ENCODE measurements at regions not wholly inside any gene's neighbourhood (a gene's known extent, or its start where the extent isn't known, plus 50 kb on each side); places are given as distances from the start of the nearest gene placed in this dataset.

DNA sequence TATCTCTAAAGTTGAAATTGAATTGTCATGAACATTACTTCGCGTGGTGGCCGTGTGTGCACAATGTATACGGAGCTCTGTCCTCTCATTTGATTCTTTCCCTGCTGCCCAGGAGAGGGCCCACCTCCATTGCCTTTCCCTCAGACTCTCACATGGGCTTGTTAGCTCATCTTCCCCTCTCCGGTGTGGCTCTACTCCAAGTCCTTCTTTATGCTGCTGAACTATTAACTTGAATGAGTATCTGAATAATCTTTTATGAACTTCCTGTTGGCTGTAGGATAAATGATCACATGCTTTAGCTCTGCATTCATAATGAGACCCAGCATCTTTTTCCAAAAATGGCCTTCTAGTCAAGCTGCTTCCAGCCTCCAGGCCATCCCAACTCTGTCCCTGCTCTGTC is 68.8 kb upstream of the CLNK start:
- Histone ChIP-seq H3K4me3 (no peak overlapping the region), H3K27ac (no peak overlapping the region), H3K27me3 (no peaks in the 10 kb centered on the region), H3K4me1 (no peaks in the 10 kb centered on the region), H3K36me3 (no peaks in the 10 kb centered on the region), H3K9me3 (no peaks in the 10 kb centered on the region)
- no peak for TF ChIP-seq POLR2A (IDR thresholded peaks at IDR 0.05)
- no peak for TF ChIP-seq POLR2AphosphoS5 (IDR thresholded peaks at IDR 0.05; ENCODE audit: insufficient read depth in 1 of 2, low read depth in 1 of 2)
- TF ChIP-seq, protein P1, sequence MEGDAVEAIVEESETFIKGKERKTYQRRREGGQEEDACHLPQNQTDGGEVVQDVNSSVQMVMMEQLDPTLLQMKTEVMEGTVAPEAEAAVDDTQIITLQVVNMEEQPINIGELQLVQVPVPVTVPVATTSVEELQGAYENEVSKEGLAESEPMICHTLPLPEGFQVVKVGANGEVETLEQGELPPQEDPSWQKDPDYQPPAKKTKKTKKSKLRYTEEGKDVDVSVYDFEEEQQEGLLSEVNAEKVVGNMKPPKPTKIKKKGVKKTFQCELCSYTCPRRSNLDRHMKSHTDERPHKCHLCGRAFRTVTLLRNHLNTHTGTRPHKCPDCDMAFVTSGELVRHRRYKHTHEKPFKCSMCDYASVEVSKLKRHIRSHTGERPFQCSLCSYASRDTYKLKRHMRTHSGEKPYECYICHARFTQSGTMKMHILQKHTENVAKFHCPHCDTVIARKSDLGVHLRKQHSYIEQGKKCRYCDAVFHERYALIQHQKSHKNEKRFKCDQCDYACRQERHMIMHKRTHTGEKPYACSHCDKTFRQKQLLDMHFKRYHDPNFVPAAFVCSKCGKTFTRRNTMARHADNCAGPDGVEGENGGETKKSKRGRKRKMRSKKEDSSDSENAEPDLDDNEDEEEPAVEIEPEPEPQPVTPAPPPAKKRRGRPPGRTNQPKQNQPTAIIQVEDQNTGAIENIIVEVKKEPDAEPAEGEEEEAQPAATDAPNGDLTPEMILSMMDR (IDR thresholded peaks at IDR 0.05), result no peak
- no peak for DNase-seq (ENCODE audit: extremely low spot score in 2 of 2)
- intact Hi-C loops (cut with DNase I), result no loop called here

DNA sequence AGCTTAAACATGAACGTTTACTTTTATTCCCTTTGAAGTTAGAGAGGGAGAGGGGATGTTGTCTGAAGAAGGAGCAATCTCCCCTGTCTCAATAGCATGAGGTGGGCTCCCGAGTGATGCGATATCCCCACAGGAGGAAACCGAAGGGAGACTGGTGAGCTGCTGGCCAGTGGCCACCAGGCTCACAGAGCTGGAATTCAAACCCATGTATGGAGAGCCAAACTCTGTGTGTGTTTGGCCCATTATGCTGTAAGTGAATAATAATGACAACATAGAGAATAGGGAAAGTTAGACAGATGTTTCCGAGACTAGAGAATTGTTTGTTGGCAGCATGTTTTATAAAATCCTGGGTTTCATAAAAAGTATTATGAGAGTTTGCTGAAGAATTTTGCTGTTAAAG is 66.1 kb upstream of the CLNK start:
- intact Hi-C loops (cut with DNase I), result no loop called here
- DNase-seq (ENCODE audit: extremely low spot score in 2 of 2), result no peak
- no peaks in the 10 kb centered on the region for H3K9me3 ChIP-seq
- H3K27ac ChIP-seq, result no peak overlapping the region
- no peaks in the 10 kb centered on the region for H3K36me3 ChIP-seq
- no peak overlapping the region for H3K4me3 ChIP-seq
- H3K4me1 ChIP-seq, result no peaks in the 10 kb centered on the region
- TF ChIP-seq POLR2A (IDR thresholded peaks at IDR 0.05) (no peak), POLR2AphosphoS5 (IDR thresholded peaks at IDR 0.05; ENCODE audit: insufficient read depth in 1 of 2, low read depth in 1 of 2) (no peak)
- TF ChIP-seq, protein P1 (IDR thresholded peaks at IDR 0.05), result no peak
- no peaks in the 10 kb centered on the region for H3K27me3 ChIP-seq

GRCh38 chr4:10747186-10747585 is 62.6 kb upstream of the CLNK start:
- DNase-seq (ENCODE audit: extremely low spot score in 2 of 2), result no peak
- Histone ChIP-seq H3K9me3 (no peaks in the 10 kb centered on the region), H3K4me3 (no peak overlapping the region), H3K4me1 (no peaks in the 10 kb centered on the region), H3K36me3 (no peaks in the 10 kb centered on the region), H3K27ac (no peak overlapping the region), H3K27me3 (no peaks in the 10 kb centered on the region)
- intact Hi-C loops (cut with DNase I), result no loop called here
- TF ChIP-seq, protein P1 (IDR thresholded peaks at IDR 0.05), result no peak
- no peak for TF ChIP-seq POLR2A (IDR thresholded peaks at IDR 0.05)
- no peak for TF ChIP-seq POLR2AphosphoS5 (IDR thresholded peaks at IDR 0.05; ENCODE audit: insufficient read depth in 1 of 2, low read depth in 1 of 2)

- no peak overlapping the region for H3K4me3 ChIP-seq
- H3K36me3 ChIP-seq, result no peaks in the 10 kb centered on the region
- H3K9me3 ChIP-seq, result no peaks in the 10 kb centered on the region
- intact Hi-C loops (cut with DNase I), result no loop called here
- no peaks in the 10 kb centered on the region for H3K4me1 ChIP-seq
- DNase-seq (ENCODE audit: extremely low spot score in 2 of 2), result no peak
- TF ChIP-seq, protein P1 (IDR thresholded peaks at IDR 0.05), result no peak
- no peak for TF ChIP-seq POLR2AphosphoS5 (IDR thresholded peaks at IDR 0.05; ENCODE audit: insufficient read depth in 1 of 2, low read depth in 1 of 2)
- TF ChIP-seq POLR2A (IDR thresholded peaks at IDR 0.05), result no peak
- H3K27me3 ChIP-seq, result no peaks in the 10 kb centered on the region
- no peak overlapping the region for H3K27ac ChIP-seq
Measured at GRCh38 chr4:10746371-10747171, 62.0 kb upstream of the CLNK start.

DNA sequence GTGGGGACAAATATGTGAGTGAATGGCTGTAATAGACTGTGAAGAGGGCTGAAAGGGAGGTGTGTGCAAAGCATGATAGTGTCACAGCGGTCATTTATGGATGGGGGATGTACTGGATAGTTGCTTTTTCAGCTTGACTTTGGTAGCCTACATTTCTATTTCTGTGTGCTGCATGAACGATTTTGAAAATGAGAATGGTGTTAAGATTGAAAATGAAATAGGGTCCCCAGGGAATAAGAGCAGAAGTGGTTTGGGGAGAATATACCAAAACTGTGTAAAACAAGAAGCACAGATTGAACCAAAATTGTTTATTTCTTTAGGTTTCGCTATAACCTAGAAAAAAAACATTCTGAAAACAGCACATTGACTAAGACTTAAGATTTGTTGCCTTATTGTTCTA is 58.8 kb upstream of the CLNK start:
- no peak overlapping the region for H3K4me3 ChIP-seq
- DNase-seq (ENCODE audit: extremely low spot score in 2 of 2), result no peak
- no peaks in the 10 kb centered on the region for H3K4me1 ChIP-seq
- no peaks in the 10 kb centered on the region for H3K36me3 ChIP-seq
- no peaks in the 10 kb centered on the region for H3K27me3 ChIP-seq
- intact Hi-C loops (cut with DNase I), result no loop called here
- no peak overlapping the region for H3K27ac ChIP-seq
- no peaks in the 10 kb centered on the region for H3K9me3 ChIP-seq
- TF ChIP-seq, protein P1 (IDR thresholded peaks at IDR 0.05), result no peak
- no peak for TF ChIP-seq POLR2A (IDR thresholded peaks at IDR 0.05)
- no peak for TF ChIP-seq POLR2AphosphoS5 (IDR thresholded peaks at IDR 0.05; ENCODE audit: insufficient read depth in 1 of 2, low read depth in 1 of 2)
